ENCODE measurements at regions not wholly inside any gene's neighbourhood (a gene's known extent, or its start where the extent isn't known, plus 50 kb on each side); places are given as distances from the start of the nearest gene placed in this dataset.

DNA sequence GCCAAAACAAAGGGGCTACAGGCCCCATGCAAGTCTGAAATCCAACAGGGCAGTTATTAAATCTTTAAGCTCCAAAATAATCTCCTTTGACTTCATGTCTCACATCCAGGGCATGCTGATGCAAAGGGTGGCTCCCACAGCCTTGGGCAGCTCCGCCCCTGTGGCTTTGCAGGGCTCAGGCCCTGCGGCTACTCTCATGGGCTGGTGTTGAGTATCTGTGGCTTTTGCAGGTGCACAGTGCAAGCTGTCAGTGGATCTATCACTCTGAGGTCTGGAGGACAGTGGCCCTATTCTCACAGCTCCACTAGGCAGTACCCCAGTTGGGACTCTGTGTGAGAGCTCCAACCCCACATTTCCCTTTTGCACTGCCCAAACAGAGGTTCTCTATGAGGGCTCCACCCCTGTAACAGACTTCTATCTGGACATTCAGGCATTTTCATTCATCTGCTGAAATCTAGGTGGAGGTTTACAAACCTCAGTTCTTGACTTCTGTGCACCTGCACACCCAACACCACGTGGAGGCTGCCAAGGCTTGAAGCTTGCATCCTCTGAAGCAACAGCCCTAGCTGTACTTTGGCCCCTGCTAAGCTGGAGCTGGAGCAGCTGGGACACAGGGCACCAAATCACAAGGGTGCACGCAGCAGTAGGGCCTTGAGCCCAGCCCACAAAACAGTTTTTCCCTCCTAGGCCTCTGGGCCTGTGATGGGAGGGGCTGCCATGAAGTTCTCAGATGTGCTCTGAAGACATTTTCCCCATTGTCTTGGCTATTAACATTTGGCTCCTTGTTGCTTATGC, 154.8 kb upstream of the PDE5A start:
- DNase-seq (ENCODE audit: insufficient read length, low spot score) (no peak), FAIRE-seq (no peak)
- TF ChIP-seq, protein P1, sequence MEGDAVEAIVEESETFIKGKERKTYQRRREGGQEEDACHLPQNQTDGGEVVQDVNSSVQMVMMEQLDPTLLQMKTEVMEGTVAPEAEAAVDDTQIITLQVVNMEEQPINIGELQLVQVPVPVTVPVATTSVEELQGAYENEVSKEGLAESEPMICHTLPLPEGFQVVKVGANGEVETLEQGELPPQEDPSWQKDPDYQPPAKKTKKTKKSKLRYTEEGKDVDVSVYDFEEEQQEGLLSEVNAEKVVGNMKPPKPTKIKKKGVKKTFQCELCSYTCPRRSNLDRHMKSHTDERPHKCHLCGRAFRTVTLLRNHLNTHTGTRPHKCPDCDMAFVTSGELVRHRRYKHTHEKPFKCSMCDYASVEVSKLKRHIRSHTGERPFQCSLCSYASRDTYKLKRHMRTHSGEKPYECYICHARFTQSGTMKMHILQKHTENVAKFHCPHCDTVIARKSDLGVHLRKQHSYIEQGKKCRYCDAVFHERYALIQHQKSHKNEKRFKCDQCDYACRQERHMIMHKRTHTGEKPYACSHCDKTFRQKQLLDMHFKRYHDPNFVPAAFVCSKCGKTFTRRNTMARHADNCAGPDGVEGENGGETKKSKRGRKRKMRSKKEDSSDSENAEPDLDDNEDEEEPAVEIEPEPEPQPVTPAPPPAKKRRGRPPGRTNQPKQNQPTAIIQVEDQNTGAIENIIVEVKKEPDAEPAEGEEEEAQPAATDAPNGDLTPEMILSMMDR (IDR thresholded peaks at IDR 0.05; ENCODE audit: insufficient read depth, missing control alignments): no peak

DNA sequence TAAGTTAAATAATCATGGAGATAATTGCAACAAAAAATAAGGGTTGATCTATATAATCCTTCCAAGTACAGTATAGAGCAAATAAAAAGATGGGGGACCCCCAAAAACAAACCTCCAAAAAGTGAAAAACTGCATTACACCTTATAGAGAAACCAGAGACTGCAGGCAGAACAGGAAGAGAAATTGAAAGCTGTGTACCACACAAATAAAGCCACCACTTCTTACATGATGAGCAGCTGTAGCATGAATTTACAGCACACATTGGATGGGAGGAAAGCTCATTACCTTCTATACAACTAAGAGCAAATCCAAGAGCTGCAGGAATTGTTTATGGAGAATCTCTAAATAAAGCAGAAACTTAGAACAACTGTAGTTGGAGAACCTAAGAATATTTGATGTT, 152.4 kb upstream of the PDE5A start:
- DNase-seq (ENCODE audit: insufficient read length, low spot score) (no peak), FAIRE-seq (no peak)
- TF ChIP-seq, protein P1 (IDR thresholded peaks at IDR 0.05; ENCODE audit: insufficient read depth, missing control alignments): no peak

DNA sequence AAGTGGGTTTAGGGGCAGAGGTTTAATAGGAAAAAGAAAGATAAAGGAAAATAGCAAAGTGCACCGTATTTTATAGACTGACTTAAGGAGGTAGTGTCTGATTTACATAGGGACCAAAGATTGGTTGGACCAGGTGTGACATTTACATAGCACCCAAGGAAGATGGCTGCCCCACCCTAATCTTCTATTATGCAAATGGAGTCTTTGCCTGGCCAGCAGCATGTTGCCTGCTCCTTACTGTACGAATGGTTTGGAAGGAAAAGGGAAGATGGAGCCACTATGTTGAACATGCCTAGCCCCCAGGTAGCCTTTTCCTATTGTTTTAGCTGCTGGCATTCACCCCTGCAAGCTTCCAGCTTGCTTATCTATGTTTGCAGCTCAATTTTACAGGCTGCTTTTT, 146.2 kb upstream of the PDE5A start:
- TF ChIP-seq, protein P1 (IDR thresholded peaks at IDR 0.05; ENCODE audit: insufficient read depth, missing control alignments): no peak
- no peak for DNase-seq (ENCODE audit: insufficient read length, low spot score)
- FAIRE-seq: no peak

DNA sequence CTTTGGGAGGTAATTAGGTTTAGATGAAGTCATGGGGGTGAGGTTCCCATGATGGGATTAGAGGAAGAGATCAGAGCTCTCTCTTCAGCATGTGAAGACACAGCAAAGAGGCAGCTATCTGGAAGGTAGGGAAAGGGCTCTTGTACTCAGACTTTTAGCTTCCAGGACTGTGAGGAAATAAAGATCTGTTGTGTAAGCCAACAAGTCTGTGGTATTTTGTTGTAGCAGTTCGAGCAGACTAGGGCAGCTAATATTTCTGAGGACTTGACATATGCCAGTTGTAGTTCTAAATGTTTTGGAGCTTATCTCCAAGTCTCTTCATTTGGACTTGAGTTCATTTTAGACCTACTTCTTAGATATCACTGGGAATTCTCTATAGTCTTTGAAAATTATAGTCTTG, 137.3 kb upstream of the PDE5A start:
- FAIRE-seq (no peak), DNase-seq (ENCODE audit: insufficient read length, low spot score) (no peak)
- TF ChIP-seq, protein P1 (IDR thresholded peaks at IDR 0.05; ENCODE audit: insufficient read depth, missing control alignments): no peak

DNA sequence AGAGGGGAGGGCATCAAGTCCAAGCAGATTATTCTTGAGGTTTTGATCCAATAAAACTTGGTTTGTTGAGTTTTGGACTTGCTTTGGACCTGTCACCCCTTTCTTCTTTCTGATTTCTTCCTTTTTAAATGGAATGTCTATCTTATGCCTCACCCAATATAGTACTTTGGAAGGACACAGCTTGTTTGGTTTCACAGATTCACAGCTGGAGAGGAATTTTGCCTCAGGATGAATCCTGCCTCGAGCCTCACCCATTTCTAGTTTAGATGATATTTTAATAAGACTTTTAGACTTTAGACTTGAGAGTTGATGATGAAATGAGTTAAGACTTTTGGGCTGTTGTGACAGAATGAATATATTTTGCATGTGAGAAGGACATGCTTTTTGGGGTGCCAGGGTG, 136.9 kb upstream of the PDE5A start:
- FAIRE-seq (no peak), DNase-seq (ENCODE audit: insufficient read length, low spot score) (no peak)
- TF ChIP-seq, protein P1 (IDR thresholded peaks at IDR 0.05; ENCODE audit: insufficient read depth, missing control alignments): no peak

DNA sequence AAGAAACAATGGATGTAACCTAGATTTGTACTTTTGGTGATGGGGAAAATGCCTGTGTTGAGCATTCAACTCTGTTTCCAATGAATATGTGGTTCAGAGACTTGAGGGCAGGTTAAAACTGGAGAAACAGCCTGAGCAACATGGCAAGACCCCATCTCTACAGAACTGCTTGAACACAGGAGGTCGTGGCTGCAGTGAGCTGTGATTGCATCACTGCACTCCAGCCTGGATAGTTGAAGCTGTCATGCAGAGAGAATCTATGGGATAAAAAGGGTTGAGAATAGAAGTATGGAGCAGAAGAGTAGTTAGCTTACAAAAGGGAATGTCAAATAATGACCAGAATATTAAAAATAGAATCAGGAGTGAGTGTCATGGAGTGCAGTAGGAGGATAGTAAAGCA, 134.8 kb upstream of the PDE5A start:
- TF ChIP-seq, protein P1 (IDR thresholded peaks at IDR 0.05; ENCODE audit: insufficient read depth, missing control alignments): no peak
- DNase-seq (ENCODE audit: insufficient read length, low spot score): no peak
- FAIRE-seq: no peak

DNA sequence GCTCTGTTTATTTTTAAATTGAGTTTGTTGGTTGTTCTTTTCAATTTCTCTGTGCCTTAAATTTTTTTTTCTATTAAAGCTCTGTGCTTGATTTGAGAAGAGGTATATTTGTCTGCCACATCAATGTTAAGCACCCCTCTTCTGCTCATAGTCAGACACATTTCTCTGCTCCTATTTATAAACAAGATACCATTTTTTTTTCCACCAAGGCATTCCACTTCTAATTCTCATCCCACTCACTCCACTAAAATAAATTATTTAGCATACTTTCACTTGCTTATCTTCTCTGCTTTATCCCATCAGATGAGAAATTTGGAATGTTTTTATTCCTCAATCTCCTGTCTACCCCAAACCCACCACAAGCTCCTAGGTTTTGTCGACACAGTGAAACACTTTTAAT, 127.0 kb upstream of the PDE5A start:
- no peak for DNase-seq (ENCODE audit: insufficient read length, low spot score)
- no peak for FAIRE-seq
- TF ChIP-seq, protein P1 (IDR thresholded peaks at IDR 0.05; ENCODE audit: insufficient read depth, missing control alignments): no peak

Measured in D721Med (cell line).